NCI-H1105 (cell line): ENCODE measurements at regions not wholly inside any gene's neighbourhood (a gene's known extent, or its start where the extent isn't known, plus 50 kb on each side); places are given as distances from the start of the nearest gene placed in this dataset.

Experiments
- DNase-seq: peaks from one replicate; lab custom pipeline; 2025; lab: John Stamatoyannopoulos, UW

GRCh38 chr10:3723766-3724165 is 61.2 kb downstream of the KLF6 start:
- no peak for DNase-seq

DNA sequence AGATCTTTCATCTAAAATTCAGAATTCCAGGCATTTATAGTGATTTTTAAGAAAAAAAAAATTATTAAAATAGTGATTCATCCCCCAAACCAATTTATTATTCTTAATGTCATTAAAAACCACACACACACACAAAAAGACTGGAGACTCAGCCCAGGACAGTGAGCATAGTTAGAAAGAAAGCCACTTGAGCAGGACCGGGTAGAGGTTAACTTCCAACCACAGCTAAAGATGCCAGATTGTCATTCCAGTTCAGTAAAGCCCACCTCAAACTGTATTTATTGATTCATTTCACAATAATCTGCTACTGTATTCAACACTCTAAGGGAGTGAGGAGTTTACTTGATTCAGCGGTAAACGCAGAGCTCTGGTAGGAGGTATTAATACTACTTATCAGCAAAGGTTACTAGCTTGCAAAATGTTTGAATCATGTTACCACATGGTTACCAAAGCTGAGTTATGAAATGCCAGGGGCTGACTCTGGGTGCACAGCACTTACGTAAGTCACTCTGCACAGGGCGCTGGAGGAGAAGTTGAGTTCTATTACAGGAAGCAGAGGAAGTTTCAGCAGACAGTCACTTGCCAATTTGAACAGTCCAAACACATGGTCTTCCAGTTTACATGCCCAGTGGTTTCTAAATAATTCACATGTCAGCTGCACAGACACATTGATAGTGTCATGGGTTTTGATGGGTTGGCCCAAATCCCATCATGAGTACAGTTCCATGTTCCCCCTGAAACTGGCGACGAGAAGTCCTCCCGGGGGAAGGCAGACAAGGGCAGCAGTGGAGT is 64.6 kb downstream of the KLF6 start:
- DNase-seq, result no peak

- no peak for DNase-seq
Observed at GRCh38 chr10:3719024-3719843, 65.8 kb downstream of the KLF6 start.

DNA sequence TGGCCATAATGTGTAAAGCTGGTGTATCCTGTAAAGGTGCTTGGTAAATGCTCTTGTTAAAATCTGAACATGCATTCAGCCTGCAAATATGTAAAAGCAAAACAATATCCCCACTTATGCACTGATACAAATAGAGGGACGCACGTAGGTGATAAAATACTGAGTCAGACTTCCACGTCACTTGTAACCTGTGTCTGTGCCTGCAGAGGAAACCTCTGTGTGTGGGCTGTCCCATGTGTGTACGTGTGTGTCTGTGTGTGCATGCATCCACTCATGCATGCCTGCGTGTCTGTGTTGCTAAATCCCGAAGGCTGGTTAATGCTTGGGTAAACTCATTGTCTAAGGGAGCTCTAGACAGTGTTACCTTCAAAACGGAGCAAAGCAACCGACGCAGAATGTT is 68.9 kb downstream of the KLF6 start:
- DNase-seq, result no peak

DNA sequence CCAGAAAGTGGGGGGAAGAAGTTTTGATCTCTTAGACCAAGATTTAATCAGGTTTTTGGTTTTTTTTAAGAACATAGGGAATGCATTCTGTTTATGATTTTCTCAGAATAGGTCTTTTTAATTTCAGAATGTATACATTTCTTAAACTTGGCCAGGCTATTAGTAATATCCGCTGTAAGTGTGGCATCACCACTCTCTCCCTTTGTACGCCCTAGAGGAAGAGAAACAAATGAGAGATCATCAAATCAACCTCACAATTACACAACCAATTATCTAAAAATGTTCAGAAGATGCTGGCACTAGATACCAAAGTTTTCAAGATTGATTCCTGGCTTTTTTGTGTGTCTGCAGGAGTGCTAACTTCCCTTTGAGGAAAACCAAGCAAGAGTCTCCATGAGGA is 70.0 kb downstream of the KLF6 start:
- DNase-seq, result no peak

- DNase-seq, result no peak
Observed at GRCh38 chr10:3714531-3714930, 70.5 kb downstream of the KLF6 start.

- no peak for DNase-seq
Observed at GRCh38 chr10:3712707-3713106, 72.3 kb downstream of the KLF6 start.

DNA sequence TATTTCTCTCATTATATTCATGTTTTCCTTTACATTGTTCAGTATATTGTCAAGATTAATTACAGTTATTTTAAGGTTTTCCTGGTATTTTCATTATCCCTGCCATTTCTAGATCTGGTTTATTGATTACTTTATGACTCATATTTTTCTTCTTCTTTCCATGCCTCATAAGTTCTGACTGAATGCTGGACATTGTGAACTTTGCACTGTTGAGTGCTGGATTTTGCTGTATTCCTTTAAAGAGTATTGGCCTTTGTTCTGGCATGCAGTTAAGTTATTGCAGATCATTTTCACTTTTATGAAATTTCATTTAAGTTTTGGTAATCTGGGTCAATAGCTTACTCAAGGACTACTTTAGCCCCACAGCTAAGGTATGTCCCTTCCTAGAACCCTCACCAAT is 73.1 kb downstream of the KLF6 start:
- DNase-seq, result no peak

DNA sequence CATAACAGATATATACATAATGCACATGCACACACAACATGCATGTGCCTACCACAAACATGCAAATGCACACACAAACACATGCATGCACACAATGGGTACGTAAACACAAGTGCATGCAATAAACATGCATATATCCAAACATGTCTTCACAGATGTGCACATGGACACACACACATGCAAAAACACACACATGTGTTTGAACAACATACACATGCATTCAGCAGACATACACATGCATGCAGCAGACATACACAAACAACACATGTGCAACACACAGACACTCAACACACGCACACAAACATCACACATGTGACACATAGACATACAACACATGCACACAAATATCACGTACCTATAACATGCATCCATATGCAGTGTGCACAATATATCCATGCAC is 74.2 kb downstream of the KLF6 start:
- DNase-seq, result no peak

- no peak for DNase-seq
Observed at GRCh38 chr10:3709456-3710060, 75.5 kb downstream of the KLF6 start.

DNA sequence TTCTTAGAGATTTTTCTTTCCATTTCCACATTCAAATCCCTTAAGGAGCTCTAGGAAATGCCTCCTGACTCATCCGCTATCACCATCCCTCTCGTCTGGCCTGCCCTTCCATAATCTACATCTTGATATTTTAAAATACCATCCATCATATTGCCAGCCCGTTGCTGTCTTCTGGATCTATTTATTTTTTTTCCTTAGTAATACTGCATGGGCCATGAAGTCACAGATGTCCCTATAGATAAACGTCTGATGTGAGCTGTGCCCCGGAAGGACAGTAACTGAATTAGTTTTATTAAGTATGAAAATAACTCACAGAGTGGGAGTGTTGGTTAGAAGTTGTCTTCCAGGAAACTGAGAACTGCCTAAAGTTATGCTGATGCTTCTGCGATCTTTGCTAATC is 76.2 kb downstream of the KLF6 start:
- no peak for DNase-seq

DNA sequence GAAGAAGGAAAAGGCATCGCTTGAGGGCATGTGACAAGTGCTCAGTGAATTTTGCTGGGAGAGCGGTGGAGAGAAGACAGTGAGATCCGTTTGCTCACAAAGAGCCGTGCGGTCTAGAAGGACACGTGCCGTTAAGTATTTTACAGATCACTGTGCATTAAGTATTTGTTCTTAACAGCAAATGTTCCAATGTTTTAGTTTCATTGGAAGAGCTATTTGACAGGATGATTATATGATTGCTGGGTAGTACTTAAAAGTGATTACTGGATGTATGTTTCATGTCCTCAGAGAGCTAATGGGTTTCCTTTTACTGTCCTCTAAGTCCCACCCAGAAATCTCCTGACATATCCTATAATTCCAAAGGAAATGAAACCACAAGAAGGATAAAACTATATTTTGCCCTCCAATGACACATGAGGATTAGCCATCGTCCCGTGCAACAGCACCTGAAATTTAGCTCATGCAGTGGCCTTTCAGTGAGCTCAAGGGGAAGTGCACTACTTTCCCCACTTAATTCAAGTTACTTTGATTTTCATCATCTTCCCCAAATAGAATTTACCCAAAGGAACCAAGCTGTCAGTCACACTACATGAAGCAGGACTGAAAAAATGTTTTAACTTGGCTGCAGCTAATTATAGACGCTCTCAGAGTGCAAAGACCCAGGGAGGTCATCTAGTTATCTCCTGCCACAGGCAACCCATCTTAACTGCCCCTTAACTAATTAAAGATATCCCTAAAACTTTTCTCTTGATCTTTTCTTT is 80.3 kb downstream of the KLF6 start:
- no peak for DNase-seq

- no peak for DNase-seq
Observed at GRCh38 chr10:3702569-3702968, 82.4 kb downstream of the KLF6 start.

DNA sequence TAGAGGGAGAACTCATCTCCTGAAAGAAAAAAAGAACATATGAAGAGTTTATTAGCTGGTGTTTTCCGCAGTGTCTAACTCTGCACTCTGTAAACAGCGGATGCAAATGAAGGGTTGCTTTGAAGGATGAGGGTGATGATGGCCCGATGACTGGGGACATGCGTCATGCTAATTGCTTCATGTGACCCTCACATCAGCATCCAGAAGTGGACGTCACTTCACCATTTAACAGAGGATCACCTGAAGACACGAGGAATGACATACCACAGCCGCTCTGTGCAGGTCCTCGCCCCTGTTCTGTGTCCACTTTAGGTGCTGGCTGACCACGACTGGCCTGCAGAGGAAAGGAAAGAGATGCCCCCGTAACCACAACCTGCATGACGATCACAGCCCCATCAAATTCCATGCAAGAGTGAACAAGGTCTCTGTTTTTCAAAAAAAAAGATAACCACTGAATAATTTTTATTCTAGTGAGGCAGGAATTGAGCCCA is 82.9 kb downstream of the KLF6 start:
- no peak for DNase-seq

DNA sequence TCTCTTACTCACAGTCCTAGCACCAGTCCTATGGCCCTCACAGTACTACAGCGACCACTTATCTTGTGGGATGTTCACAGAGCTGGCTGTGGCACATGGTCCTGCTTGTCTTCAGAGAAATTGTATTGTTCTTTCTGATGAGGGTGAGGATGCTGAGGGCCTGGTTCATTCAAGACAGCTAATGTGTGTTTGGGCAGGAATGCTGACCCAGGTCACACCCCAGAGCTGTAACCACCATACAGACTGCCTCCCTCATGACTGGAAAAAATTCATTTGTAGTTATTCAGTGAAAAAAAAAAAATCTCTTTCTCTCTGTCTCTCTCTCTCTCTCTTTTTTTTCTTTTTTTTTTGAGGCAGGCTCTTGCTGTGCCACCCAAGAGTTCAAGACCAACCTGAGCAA is 83.5 kb downstream of the KLF6 start:
- no peak for DNase-seq

DNA sequence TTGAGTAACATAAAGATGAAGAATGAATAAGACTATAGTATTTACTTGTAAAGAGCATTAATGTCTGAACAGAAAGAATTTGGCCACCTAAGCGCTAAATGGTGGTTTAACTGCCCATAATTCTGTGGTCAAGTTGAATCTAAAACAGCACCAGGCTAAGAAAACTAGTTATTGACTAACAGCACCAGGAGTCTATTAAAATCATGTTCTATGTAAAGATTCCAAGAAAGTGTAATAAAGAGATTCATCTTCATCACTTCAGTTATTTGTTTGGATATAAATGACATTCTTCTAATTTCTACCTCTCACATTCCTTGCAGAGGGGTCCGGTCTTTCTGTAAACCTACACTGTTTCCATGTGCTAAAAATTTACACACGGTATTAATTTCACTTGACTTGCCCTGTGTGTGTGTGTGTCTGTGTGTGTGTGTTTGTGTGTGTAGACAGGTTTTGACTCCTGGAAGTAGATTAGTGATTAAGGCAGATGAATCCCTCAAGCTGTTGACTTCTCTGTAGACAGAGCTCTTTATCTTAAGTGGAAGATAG is 84.4 kb downstream of the KLF6 start:
- no peak for DNase-seq

GRCh38 chr10:3699916-3700315 is 85.1 kb downstream of the KLF6 start:
- no peak for DNase-seq

DNA sequence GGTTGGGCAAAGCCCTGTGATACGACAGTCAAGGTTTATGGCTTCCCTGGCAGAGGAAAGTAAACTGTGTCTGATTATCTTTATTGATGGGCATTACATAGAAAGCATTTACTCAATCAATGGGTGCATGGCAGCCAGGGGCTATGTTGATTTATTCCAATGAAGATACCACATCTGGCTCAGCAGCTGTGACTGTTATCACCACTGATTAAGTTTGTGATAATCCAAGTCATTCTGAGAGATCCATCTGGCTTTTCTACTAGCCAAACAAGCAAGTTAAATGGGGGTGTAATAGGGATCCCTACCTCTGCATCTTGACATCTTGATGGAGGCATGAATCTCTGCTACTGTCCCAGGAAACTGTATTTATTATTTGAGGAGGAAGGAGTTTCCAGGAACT is 86.7 kb downstream of the KLF6 start:
- no peak for DNase-seq

GRCh38 chr10:3693698-3694080 is 91.3 kb downstream of the KLF6 start:
- no peak for DNase-seq

GRCh38 chr10:3693022-3693697 is 91.8 kb downstream of the KLF6 start:
- no peak for DNase-seq

DNA sequence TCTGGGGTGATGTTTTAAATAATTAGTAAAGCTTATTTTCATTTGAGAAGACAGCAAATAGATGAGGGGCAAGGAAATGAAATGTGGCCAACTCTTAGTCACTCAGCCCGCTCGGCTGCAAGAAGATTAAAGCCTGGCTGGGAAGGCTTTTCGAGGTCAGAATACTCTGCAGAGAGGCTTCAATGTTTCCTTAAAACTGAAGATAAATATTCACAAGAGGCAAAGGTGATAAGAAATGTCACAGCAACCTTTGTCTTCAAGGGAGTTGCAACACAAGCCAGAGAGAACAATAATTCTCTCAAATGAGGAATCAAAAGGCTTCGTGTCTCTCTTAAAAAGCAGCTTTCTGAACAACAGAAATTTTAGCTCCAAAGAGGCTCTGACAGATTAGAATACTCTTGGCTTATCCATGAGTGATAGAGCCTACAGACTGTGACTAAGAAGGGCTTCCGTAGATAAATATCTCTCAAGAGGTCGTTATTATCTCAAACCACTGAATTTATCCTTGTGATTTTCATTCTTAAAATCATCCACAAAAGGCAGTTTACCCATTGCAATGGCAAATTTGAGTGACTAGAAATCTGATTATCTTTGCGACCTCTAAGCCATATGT is 92.5 kb downstream of the KLF6 start:
- no peak for DNase-seq
